SK-N-SH treated with all-trans-retinoic acid at 6 μM for 48 hours (cell line): ENCODE measurements at regions not wholly inside any gene's neighbourhood (a gene's known extent, or its start where the extent isn't known, plus 50 kb on each side); places are given as distances from the start of the nearest gene placed in this dataset.

Experiments used
- ATAC-seq: fragments of 200-7000 bp; cut with Tn5 transposase; 3 replicates; pipeline ENCODE4 v1.9.1; 2020; ENCODE audit warnings: mild to moderate bottlenecking, moderate library complexity
- ARNTL ChIP-seq: fragments of 450-650 bp; formaldehyde crosslinking; IDR thresholded peaks from 2 replicates; pipeline ENCODE4 v1.5.0; 2020; ENCODE audit warnings: low read depth, mild to moderate bottlenecking, moderate library complexity, borderline replicate concordance
- BACH2 ChIP-seq: fragments of 250-450 bp; sonication (Bioruptor Pico); IDR thresholded peaks from 2 replicates; pipeline ENCODE4 v1.9.0; 2021; ENCODE audit warnings: mild to moderate bottlenecking, borderline replicate concordance
- CSDC2 ChIP-seq: fragments of 250-450 bp; sonication (Bioruptor Pico); IDR thresholded peaks from 2 replicates; pipeline ENCODE4 v1.5.0; 2020; ENCODE audit warnings: mild to moderate bottlenecking, moderate library complexity
- ESRRG ChIP-seq: fragments of 250-450 bp; sonication (Bioruptor Pico); IDR thresholded peaks from 2 replicates; pipeline ENCODE4 v1.6.1; 2021; ENCODE audit warnings: mild to moderate bottlenecking
- OSR1 ChIP-seq: fragments of 250-450 bp; sonication (Bioruptor Pico); IDR thresholded peaks from 2 replicates; pipeline ENCODE4 v1.8.0; 2022; ENCODE audit warnings: moderate library complexity, mild to moderate bottlenecking, inconsistent platforms
- PPARA ChIP-seq: fragments of 250-450 bp; sonication (Bioruptor Pico); IDR thresholded peaks from 2 replicates; pipeline ENCODE4 v1.5.0; 2020; ENCODE audit warnings: mild to moderate bottlenecking, borderline replicate concordance
- SNAI2 ChIP-seq: fragments of 250-450 bp; sonication (Bioruptor Pico); IDR thresholded peaks from 2 replicates; pipeline ENCODE4 v1.5.0; 2020; ENCODE audit warnings: mild to moderate bottlenecking, moderate library complexity
- TCF4 ChIP-seq: fragments of 250-450 bp; sonication (Bioruptor Pico); IDR thresholded peaks from 2 replicates; pipeline ENCODE4 v1.8.0; 2021; ENCODE audit warnings: mild to moderate bottlenecking, moderate library complexity, borderline replicate concordance
- TOX ChIP-seq: fragments of 250-450 bp; sonication (Bioruptor Pico); IDR thresholded peaks from 2 replicates; pipeline ENCODE4 v1.8.0; 2021; ENCODE audit warnings: mild to moderate bottlenecking, moderate library complexity, borderline replicate concordance
- ZC3H10 ChIP-seq: fragments of 250-450 bp; sonication (Bioruptor Pico); IDR thresholded peaks from 2 replicates; pipeline ENCODE4 v1.5.1; 2021; ENCODE audit warnings: mild to moderate bottlenecking, moderate library complexity
- ZFP3 ChIP-seq: fragments of 250-450 bp; sonication (Bioruptor Pico); IDR thresholded peaks from 2 replicates; pipeline ENCODE4 v1.5.0; 2020; ENCODE audit warnings: mild to moderate bottlenecking, moderate library complexity
- ZFP30 ChIP-seq: fragments of 450-650 bp; formaldehyde crosslinking; IDR thresholded peaks from 2 replicates; pipeline ENCODE4 v1.5.0; 2022; ENCODE audit warnings: mild to moderate bottlenecking, moderate library complexity
- ZNF565 ChIP-seq: fragments of 450-650 bp; formaldehyde crosslinking; conservative IDR thresholded peaks from 2 replicates; pipeline ENCODE4 v1.5.0; 2020; ENCODE audit warnings: low read depth, mild to moderate bottlenecking, moderate library complexity
- ZNF8 ChIP-seq: fragments of 450-650 bp; formaldehyde crosslinking; IDR thresholded peaks from 2 replicates; pipeline ENCODE4 v1.5.0; 2020; ENCODE audit warnings: mild to moderate bottlenecking, moderate library complexity
- TF ChIP-seq, protein P1 (sequence below): fragments of 250-450 bp; sonication (Bioruptor Pico); IDR thresholded peaks from 2 replicates; pipeline ENCODE4 v1.8.0; 2020; ENCODE audit warnings: mild to moderate bottlenecking, moderate library complexity, borderline replicate concordance
- TF ChIP-seq, protein P2 (sequence below): fragments of 250-450 bp; sonication (Bioruptor Pico); IDR thresholded peaks from 2 replicates; pipeline ENCODE4 v1.8.0; 2021; ENCODE audit warnings: low read depth, mild to moderate bottlenecking, moderate library complexity, borderline replicate concordance
- TF ChIP-seq, protein P3 (sequence below): fragments of 250-450 bp; sonication (Bioruptor Pico); IDR thresholded peaks from 2 replicates; pipeline ENCODE4 v1.5.1; 2020; ENCODE audit warnings: low read depth, mild to moderate bottlenecking, moderate library complexity
- TF ChIP-seq, protein P4 (sequence below): fragments of 250-450 bp; sonication (Bioruptor Pico); IDR thresholded peaks from 2 replicates; pipeline ENCODE4 v1.5.1; 2021; ENCODE audit warnings: mild to moderate bottlenecking, moderate library complexity
- TF ChIP-seq, protein P5 (sequence below): fragments of 250-450 bp; sonication (Bioruptor Pico); IDR thresholded peaks from 2 replicates; pipeline ENCODE4 v1.5.0; 2020; ENCODE audit warnings: mild to moderate bottlenecking, moderate library complexity

DNA sequence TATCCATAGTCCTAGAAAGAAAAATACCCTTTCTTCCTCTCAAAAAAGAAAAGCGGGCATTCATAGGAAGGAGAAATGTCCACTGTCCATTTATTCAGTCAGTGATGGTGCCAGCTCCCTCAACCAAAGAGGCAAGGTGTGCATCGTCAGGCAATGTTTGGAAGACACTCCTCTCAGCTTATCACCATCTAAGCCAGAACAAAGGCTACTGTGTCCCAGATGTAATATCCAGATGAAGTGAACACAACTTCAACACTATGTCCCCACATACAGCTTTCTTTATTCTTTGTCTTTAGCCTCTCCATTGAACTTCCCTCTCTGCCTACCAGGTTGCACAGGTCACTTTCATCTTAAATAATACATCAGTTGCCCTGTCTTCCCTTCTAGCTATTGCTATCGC lies 131.4 kb upstream of the RNF32 start:
- ATAC-seq, result no peak
- TF ChIP-seq, protein P1, sequence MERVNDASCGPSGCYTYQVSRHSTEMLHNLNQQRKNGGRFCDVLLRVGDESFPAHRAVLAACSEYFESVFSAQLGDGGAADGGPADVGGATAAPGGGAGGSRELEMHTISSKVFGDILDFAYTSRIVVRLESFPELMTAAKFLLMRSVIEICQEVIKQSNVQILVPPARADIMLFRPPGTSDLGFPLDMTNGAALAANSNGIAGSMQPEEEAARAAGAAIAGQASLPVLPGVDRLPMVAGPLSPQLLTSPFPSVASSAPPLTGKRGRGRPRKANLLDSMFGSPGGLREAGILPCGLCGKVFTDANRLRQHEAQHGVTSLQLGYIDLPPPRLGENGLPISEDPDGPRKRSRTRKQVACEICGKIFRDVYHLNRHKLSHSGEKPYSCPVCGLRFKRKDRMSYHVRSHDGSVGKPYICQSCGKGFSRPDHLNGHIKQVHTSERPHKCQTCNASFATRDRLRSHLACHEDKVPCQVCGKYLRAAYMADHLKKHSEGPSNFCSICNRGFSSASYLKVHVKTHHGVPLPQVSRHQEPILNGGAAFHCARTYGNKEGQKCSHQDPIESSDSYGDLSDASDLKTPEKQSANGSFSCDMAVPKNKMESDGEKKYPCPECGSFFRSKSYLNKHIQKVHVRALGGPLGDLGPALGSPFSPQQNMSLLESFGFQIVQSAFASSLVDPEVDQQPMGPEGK (CRISPR knock-in tag), result no peak
- TF ChIP-seq BACH2, result no peak
- no peak for TF ChIP-seq ESRRG (CRISPR knock-in tag)
- TF ChIP-seq TOX (CRISPR knock-in tag), result no peak
- no peak for TF ChIP-seq ZC3H10 (CRISPR knock-in tag)
- no peak for TF ChIP-seq SNAI2 (CRISPR knock-in tag)
- no peak for TF ChIP-seq ZNF565
- TF ChIP-seq ZNF8, result no peak
- no peak for TF ChIP-seq CSDC2 (CRISPR knock-in tag)
- TF ChIP-seq OSR1 (CRISPR knock-in tag), result no peak
- TF ChIP-seq TCF4 (CRISPR knock-in tag), result no peak
- TF ChIP-seq, protein P2, sequence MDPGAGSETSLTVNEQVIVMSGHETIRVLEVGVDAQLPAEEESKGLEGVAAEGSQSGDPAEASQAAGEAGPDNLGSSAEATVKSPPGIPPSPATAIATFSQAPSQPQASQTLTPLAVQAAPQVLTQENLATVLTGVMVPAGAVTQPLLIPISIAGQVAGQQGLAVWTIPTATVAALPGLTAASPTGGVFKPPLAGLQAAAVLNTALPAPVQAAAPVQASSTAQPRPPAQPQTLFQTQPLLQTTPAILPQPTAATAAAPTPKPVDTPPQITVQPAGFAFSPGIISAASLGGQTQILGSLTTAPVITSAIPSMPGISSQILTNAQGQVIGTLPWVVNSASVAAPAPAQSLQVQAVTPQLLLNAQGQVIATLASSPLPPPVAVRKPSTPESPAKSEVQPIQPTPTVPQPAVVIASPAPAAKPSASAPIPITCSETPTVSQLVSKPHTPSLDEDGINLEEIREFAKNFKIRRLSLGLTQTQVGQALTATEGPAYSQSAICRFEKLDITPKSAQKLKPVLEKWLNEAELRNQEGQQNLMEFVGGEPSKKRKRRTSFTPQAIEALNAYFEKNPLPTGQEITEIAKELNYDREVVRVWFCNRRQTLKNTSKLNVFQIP (CRISPR knock-in tag), result no peak
- TF ChIP-seq ARNTL (CRISPR knock-in tag), result no peak
- no peak for TF ChIP-seq PPARA (CRISPR knock-in tag)
- TF ChIP-seq, protein P3, sequence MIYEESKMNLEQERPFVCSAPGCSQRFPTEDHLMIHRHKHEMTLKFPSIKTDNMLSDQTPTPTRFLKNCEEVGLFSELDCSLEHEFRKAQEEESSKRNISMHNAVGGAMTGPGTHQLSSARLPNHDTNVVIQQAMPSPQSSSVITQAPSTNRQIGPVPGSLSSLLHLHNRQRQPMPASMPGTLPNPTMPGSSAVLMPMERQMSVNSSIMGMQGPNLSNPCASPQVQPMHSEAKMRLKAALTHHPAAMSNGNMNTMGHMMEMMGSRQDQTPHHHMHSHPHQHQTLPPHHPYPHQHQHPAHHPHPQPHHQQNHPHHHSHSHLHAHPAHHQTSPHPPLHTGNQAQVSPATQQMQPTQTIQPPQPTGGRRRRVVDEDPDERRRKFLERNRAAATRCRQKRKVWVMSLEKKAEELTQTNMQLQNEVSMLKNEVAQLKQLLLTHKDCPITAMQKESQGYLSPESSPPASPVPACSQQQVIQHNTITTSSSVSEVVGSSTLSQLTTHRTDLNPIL, result no peak
- TF ChIP-seq ZFP30 (CRISPR knock-in tag), result no peak
- TF ChIP-seq, protein P4, sequence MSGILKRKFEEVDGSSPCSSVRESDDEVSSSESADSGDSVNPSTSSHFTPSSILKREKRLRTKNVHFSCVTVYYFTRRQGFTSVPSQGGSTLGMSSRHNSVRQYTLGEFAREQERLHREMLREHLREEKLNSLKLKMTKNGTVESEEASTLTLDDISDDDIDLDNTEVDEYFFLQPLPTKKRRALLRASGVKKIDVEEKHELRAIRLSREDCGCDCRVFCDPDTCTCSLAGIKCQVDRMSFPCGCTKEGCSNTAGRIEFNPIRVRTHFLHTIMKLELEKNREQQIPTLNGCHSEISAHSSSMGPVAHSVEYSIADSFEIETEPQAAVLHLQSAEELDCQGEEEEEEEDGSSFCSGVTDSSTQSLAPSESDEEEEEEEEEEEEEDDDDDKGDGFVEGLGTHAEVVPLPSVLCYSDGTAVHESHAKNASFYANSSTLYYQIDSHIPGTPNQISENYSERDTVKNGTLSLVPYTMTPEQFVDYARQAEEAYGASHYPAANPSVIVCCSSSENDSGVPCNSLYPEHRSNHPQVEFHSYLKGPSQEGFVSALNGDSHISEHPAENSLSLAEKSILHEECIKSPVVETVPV, result no peak
- TF ChIP-seq, all 23 proteins: peak for 0

DNA sequence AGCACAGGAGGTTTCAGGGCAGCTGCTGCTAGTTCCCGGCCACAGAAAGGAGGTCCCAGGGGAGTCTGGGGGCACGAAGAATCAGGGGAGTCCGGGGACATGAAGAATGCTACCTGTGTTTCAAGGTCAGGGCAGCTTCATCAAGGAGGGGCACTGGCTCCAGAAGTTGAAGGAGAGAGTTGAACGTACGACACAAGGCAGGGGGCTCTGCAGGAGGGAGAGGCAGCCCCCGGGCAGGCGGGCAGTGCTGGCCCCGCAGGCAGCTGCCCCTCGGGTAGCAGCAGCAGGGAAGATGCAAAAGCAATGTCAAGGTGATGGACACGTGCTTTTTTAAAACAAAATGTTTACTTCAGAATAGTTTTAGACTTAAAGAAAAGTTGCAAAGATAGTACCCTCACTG lies 134.7 kb upstream of the RNF32 start:
- no peak for ATAC-seq

More for the DNA sequence above, 134.7 kb upstream of the RNF32 start:
- TF ChIP-seq ZNF565 (no peak), ZFP3 (CRISPR knock-in tag) (no peak), PPARA (CRISPR knock-in tag) (no peak), TOX (CRISPR knock-in tag) (no peak)
- TF ChIP-seq, protein P3, result no peak
- TF ChIP-seq, protein P5, sequence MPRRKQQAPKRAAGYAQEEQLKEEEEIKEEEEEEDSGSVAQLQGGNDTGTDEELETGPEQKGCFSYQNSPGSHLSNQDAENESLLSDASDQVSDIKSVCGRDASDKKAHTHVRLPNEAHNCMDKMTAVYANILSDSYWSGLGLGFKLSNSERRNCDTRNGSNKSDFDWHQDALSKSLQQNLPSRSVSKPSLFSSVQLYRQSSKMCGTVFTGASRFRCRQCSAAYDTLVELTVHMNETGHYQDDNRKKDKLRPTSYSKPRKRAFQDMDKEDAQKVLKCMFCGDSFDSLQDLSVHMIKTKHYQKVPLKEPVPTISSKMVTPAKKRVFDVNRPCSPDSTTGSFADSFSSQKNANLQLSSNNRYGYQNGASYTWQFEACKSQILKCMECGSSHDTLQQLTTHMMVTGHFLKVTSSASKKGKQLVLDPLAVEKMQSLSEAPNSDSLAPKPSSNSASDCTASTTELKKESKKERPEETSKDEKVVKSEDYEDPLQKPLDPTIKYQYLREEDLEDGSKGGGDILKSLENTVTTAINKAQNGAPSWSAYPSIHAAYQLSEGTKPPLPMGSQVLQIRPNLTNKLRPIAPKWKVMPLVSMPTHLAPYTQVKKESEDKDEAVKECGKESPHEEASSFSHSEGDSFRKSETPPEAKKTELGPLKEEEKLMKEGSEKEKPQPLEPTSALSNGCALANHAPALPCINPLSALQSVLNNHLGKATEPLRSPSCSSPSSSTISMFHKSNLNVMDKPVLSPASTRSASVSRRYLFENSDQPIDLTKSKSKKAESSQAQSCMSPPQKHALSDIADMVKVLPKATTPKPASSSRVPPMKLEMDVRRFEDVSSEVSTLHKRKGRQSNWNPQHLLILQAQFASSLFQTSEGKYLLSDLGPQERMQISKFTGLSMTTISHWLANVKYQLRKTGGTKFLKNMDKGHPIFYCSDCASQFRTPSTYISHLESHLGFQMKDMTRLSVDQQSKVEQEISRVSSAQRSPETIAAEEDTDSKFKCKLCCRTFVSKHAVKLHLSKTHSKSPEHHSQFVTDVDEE (CRISPR knock-in tag), result no peak
- TF ChIP-seq, protein P4, result no peak
